SHP77 treated with DMSO at 0.1 percent for 48 hours (cell line): ENCODE measurements at regions not wholly inside any gene's neighbourhood (a gene's known extent, or its start where the extent isn't known, plus 50 kb on each side); places are given as distances from the start of the nearest gene placed in this dataset.

Source experiments
- DNase-seq: peaks from one replicate; lab custom pipeline; 2025; lab: John Stamatoyannopoulos, UW

- DNase-seq = no peak
Measured at GRCh38 chr2:13533524-13533922, 816.8 kb downstream of the TRIB2 start.

- no peak for DNase-seq
Measured at GRCh38 chr2:13536941-13537340, 820.2 kb downstream of the TRIB2 start.

- no peak for DNase-seq
Measured at GRCh38 chr2:13537771-13538349, 821.1 kb downstream of the TRIB2 start.

GRCh38 chr2:13539296-13539695 lies 822.6 kb downstream of the TRIB2 start:
- no peak for DNase-seq

- DNase-seq = no peak
Measured at GRCh38 chr2:13542061-13542460, 825.3 kb downstream of the TRIB2 start.

GRCh38 chr2:13542642-13543041 lies 825.9 kb downstream of the TRIB2 start:
- DNase-seq = no peak

GRCh38 chr2:13543550-13543949 lies 826.8 kb downstream of the TRIB2 start:
- no peak for DNase-seq

GRCh38 chr2:13545320-13545719 lies 828.6 kb downstream of the TRIB2 start:
- DNase-seq = no peak

GRCh38 chr2:13546131-13546530 lies 829.4 kb downstream of the TRIB2 start:
- DNase-seq = no peak

GRCh38 chr2:13550285-13551231 lies 833.8 kb downstream of the TRIB2 start:
- no peak for DNase-seq

- no peak for DNase-seq
Measured at GRCh38 chr2:13558368-13558767, 841.6 kb downstream of the TRIB2 start.

GRCh38 chr2:13560322-13560721 lies 843.6 kb downstream of the TRIB2 start:
- DNase-seq = no peak

- no peak for DNase-seq
Measured at GRCh38 chr2:13572466-13572865, 855.7 kb downstream of the TRIB2 start.

- no peak for DNase-seq
Measured at GRCh38 chr2:13574831-13575230, 858.1 kb downstream of the TRIB2 start.

- DNase-seq = no peak
Measured at GRCh38 chr2:13576406-13577036, 859.8 kb downstream of the TRIB2 start.

- no peak for DNase-seq
Measured at GRCh38 chr2:13578547-13578946, 861.8 kb downstream of the TRIB2 start.

- DNase-seq = no peak
Measured at GRCh38 chr2:13581471-13581870, 864.7 kb downstream of the TRIB2 start.

- DNase-seq = no peak
Measured at GRCh38 chr2:13583609-13584008, 866.9 kb downstream of the TRIB2 start.

- DNase-seq = no peak
Measured at GRCh38 chr2:13584020-13584419, 867.3 kb downstream of the TRIB2 start.

- no peak for DNase-seq
Measured at GRCh38 chr2:13585732-13586131, 869.0 kb downstream of the TRIB2 start.

GRCh38 chr2:13596233-13596632 lies 879.5 kb downstream of the TRIB2 start:
- DNase-seq = no peak

- DNase-seq = no peak
Measured at GRCh38 chr2:13597176-13597575, 880.4 kb downstream of the TRIB2 start.

GRCh38 chr2:13601506-13601905 lies 884.8 kb downstream of the TRIB2 start:
- DNase-seq = no peak
